A549 (cell line): ENCODE measurements at regions not wholly inside any gene's neighbourhood (a gene's known extent, or its start where the extent isn't known, plus 50 kb on each side); places are given as distances from the start of the nearest gene placed in this dataset.

Experiments used
- CBX8 ChIP-seq: fragments of 200-600 bp; sonication (generic); IDR thresholded peaks from 2 replicates; pipeline ENCODE4 v1.6.1; 2016
- CTCF ChIP-seq: fragments of >200 bp; sonication (Bioruptor Twin); formaldehyde crosslinking; IDR thresholded peaks from 3 replicates; pipeline ENCODE4 v1.5.1; 2016
- EP300 ChIP-seq, 2 experiments: fragments of >200 bp; sonication (Bioruptor Twin); formaldehyde crosslinking; IDR thresholded peaks; 2 replicates in 1 of 2; 3 replicates in 1 of 2; pipeline ENCODE4 v1.6.1; 2016 to 2017
- MAFK ChIP-seq: fragments of 450-650 bp; IDR thresholded peaks from 2 replicates; pipeline ENCODE4 v1.6.1; 2014; ENCODE audit not compliant: partially characterized antibody
- POLR2A ChIP-seq: IDR thresholded peaks from 2 replicates; pipeline ENCODE4 v1.6.1; 2012; ENCODE audit warnings: mild to moderate bottlenecking, low read length
- RAD21 ChIP-seq, 2 experiments: fragments of >200 bp in 1 of 2; sonication (Bioruptor Twin) in 1 of 2; formaldehyde crosslinking in 1 of 2; IDR thresholded peaks in 1 of 2; conservative IDR thresholded peaks in 1 of 2; 2 replicates in 1 of 2; 3 replicates in 1 of 2; pipeline ENCODE4 v1.6.1; 2012 to 2018; ENCODE audit warnings: inconsistent platforms in 1 of 2
- SMC3 ChIP-seq: fragments of >200 bp; sonication (Bioruptor Twin); formaldehyde crosslinking; IDR thresholded peaks from 3 replicates; pipeline ENCODE4 v1.6.1; 2018; ENCODE audit warnings: inconsistent platforms
- TF ChIP-seq, protein P1 (sequence below): IDR thresholded peaks from 2 replicates; pipeline ENCODE4 v1.6.1; 2012
- TF ChIP-seq, protein P2 (sequence below): fragments of 200-600 bp; sonication (generic); IDR thresholded peaks from 2 replicates; pipeline ENCODE4 v1.6.1; 2016; ENCODE audit warnings: antibody characterized with exemption, mild to moderate bottlenecking, moderate library complexity

GRCh38 chr4:13950491-13950890, 323.0 kb upstream of the BOD1L1 start:
- TF ChIP-seq CTCF (no peak), RAD21 (conservative IDR thresholded peaks at IDR 0.05 in 1 of 2, IDR thresholded peaks at IDR 0.05 in 1 of 2) (no peak), POLR2A (no peak), EP300 (IDR thresholded peaks at IDR 0.05) (no peak), SMC3 (no peak), CBX8 (no peak), MAFK (no peak)
- TF ChIP-seq, protein P1, sequence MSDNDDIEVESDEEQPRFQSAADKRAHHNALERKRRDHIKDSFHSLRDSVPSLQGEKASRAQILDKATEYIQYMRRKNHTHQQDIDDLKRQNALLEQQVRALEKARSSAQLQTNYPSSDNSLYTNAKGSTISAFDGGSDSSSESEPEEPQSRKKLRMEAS, result no peak
- TF ChIP-seq, protein P2, sequence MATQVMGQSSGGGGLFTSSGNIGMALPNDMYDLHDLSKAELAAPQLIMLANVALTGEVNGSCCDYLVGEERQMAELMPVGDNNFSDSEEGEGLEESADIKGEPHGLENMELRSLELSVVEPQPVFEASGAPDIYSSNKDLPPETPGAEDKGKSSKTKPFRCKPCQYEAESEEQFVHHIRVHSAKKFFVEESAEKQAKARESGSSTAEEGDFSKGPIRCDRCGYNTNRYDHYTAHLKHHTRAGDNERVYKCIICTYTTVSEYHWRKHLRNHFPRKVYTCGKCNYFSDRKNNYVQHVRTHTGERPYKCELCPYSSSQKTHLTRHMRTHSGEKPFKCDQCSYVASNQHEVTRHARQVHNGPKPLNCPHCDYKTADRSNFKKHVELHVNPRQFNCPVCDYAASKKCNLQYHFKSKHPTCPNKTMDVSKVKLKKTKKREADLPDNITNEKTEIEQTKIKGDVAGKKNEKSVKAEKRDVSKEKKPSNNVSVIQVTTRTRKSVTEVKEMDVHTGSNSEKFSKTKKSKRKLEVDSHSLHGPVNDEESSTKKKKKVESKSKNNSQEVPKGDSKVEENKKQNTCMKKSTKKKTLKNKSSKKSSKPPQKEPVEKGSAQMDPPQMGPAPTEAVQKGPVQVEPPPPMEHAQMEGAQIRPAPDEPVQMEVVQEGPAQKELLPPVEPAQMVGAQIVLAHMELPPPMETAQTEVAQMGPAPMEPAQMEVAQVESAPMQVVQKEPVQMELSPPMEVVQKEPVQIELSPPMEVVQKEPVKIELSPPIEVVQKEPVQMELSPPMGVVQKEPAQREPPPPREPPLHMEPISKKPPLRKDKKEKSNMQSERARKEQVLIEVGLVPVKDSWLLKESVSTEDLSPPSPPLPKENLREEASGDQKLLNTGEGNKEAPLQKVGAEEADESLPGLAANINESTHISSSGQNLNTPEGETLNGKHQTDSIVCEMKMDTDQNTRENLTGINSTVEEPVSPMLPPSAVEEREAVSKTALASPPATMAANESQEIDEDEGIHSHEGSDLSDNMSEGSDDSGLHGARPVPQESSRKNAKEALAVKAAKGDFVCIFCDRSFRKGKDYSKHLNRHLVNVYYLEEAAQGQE, result no peak
